Naive thymus-derived CD4-positive, alpha-beta T cell (primary cell): ENCODE measurements at regions not wholly inside any gene's neighbourhood (a gene's known extent, or its start where the extent isn't known, plus 50 kb on each side); places are given as distances from the start of the nearest gene placed in this dataset.
"Not testable (repeated sequence)": the region's sequence is repeated elsewhere in the genome, so short reads cannot be mapped to it uniquely, and the experiment has no call there.

Experiments
- ATAC-seq: fragments of 150-1000 bp; cut with Tn5 transposase; 2 replicates; pipeline ENCODE4 v1.10.0; 2021; ENCODE audit warnings: mild to moderate bottlenecking, moderate library complexity
- CTCF ChIA-PET: fragments of 350-600 bp; sonication (Branson Sonifier 250); formaldehyde crosslinking; loops from one replicate; lab custom pipeline; 2021; ENCODE audit warnings: antibody characterized with exemption; lab: Charles Lee
- POLR2A ChIA-PET: fragments of 350-600 bp; sonication (Branson Sonifier 250); formaldehyde crosslinking; loops from one replicate; lab custom pipeline; 2021; ENCODE audit warnings: antibody characterized with exemption, inconsistent platforms; lab: Charles Lee
- DNase-seq, 9 donors: peaks; one replicate each; pipeline versions ENCODE4 v3.0.0 to v3.0.0-alpha.2; 2020 to 2022; ENCODE audit warnings: mixed read lengths in 1 of 9
- H3K27ac ChIP-seq: one replicate; pipeline ENCODE4 v1.7.0; 2013; ENCODE audit warnings: mild to moderate bottlenecking, low read depth, low read length, moderate library complexity
- H3K27me3 ChIP-seq, 2 donors: one replicate each; pipeline ENCODE4 v1.7.0; 2013; ENCODE audit warnings: low read length in 2 of 2, mild to moderate bottlenecking in 2 of 2, moderate library complexity in 2 of 2; ENCODE audit not compliant: control insufficient read depth in 2 of 2, insufficient read depth in 2 of 2
- H3K36me3 ChIP-seq, 3 experiments: 1 replicate in 2 of 3; 2 replicates in 1 of 3; pipeline ENCODE4 v1.7.0; 2013; ENCODE audit warnings: low read length in 3 of 3, mild to moderate bottlenecking in 3 of 3, moderate library complexity in 1 of 3; ENCODE audit not compliant: insufficient read depth in 3 of 3, control insufficient read depth in 2 of 3
- H3K4me1 ChIP-seq, 2 donors: one replicate each; pipeline ENCODE4 v1.7.0; 2013; ENCODE audit warnings: low read length in 2 of 2, mild to moderate bottlenecking in 2 of 2, moderate library complexity in 1 of 2; ENCODE audit not compliant: control insufficient read depth in 2 of 2, insufficient read depth in 2 of 2
- H3K4me3 ChIP-seq: 2 replicates; pipeline ENCODE4 v1.7.0; 2013; ENCODE audit warnings: mild to moderate bottlenecking, low read length
- H3K9me3 ChIP-seq, 3 experiments: 1 replicate in 2 of 3; 2 replicates in 1 of 3; pipeline ENCODE4 v1.7.0; 2013; ENCODE audit warnings: low read length in 3 of 3; ENCODE audit not compliant: control insufficient read depth in 2 of 3
- H3K27ac Mint-ChIP-seq, 9 donors: one replicate each; pipeline ENCODE4 v1.8.0; 2020 to 2022; ENCODE audit warnings: mixed read lengths in 9 of 9, mild to moderate bottlenecking in 8 of 9, moderate library complexity in 5 of 9, inconsistent platforms in 2 of 9
- H3K27me3 Mint-ChIP-seq, 5 donors: one replicate each; pipeline ENCODE4 v1.8.0; 2021 to 2022; ENCODE audit warnings: mixed read lengths in 5 of 5, mild to moderate bottlenecking in 1 of 5
- H3K36me3 Mint-ChIP-seq, 5 donors: one replicate each; pipeline ENCODE4 v1.8.0; 2020 to 2022; ENCODE audit warnings: mixed read lengths in 5 of 5, mild to moderate bottlenecking in 3 of 5, inconsistent platforms in 1 of 5
- H3K4me1 Mint-ChIP-seq, 7 donors: one replicate each; pipeline ENCODE4 v1.8.0; 2020 to 2022; ENCODE audit warnings: mixed read lengths in 7 of 7, mild to moderate bottlenecking in 3 of 7, inconsistent platforms in 1 of 7
- H3K4me3 Mint-ChIP-seq, 10 donors: one replicate each; pipeline ENCODE4 v1.8.0; 2020 to 2022; ENCODE audit warnings: mild to moderate bottlenecking in 10 of 10, mixed read lengths in 10 of 10, moderate library complexity in 6 of 10, inconsistent platforms in 2 of 10
- H3K9me3 Mint-ChIP-seq, 11 donors: one replicate each; pipeline ENCODE4 v1.8.0; 2020 to 2022; ENCODE audit warnings: mixed read lengths in 11 of 11, mild to moderate bottlenecking in 4 of 11, inconsistent platforms in 1 of 11, moderate library complexity in 1 of 11
- intact Hi-C, 2 donors: fragments of 100-400 bp; cut with micrococcal nuclease; formaldehyde crosslinking; loops; one replicate each; pipeline ENCODE4 v1.15.1; 2023

DNA sequence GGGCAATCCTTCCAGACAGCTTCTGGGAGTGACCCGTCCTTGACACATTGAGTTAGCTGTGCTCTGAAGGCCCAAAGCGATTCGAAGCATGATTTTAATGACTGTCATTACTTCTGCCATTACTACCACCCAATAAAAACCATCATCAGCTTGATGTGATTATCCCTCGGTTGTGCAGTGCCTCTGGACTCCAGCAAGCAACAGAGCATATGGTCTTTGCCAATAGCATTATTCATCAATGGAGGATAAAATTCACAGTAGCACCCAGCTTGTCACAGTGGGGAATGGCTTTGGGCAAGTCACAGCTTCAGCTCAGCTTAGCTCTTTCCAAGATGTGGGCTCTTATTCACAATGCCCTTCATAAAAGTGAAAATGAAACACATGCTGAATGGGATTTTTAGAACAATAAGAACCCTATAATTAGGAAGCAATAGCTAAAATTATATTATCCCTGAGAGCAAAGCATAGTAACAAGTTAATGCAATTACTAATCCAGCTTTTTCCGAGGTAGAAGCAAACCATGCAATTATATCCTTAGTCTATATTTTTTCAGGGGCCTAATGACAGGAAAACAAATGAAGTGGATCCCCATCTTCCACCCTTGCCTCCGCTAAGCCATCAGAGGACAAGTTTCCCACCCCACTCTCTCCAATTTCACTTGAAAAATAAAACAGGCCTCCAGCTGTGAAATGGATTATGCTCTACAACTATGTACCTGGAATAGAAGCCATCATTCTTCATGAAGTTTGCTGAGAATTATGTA is 163.0 kb upstream of the EEA1 start:
- Histone ChIP-seq H3K36me3 (no peaks in the 10 kb centered on the region), H3K4me3 (no peak overlapping the region), H3K9me3 (no peaks in the 10 kb centered on the region), H3K27ac (no peak overlapping the region), H3K4me1 (no peaks in the 10 kb centered on the region), H3K27me3 (no peaks in the 10 kb centered on the region)
- DNase-seq = no peak
- Mint-ChIP-seq H3K27ac (peak overlapping the region in 1 of 9 donors; percentile 47), H3K4me1 (peaks cover 0 to 21% (median 4%) of the 10 kb centered on the region in 7 donors), H3K36me3 (peaks cover 0 to 4% (median 0%) of the 10 kb centered on the region in 5 donors), H3K4me3 (no peak overlapping the region), H3K27me3 (no peaks in the 10 kb centered on the region), H3K9me3 (peaks cover 0 to 8% (median 0%) of the 10 kb centered on the region in 11 donors)
- CTCF ChIA-PET = interaction anchor here (0.7 to 1.1 kb wide), 2 partner anchors 105 to 203 kb away, joined by 3 read pairs; no protein-coding TSS in a partner anchor
- POLR2A ChIA-PET = no interaction called here
- intact Hi-C loops = no loop called here
- ATAC-seq = no peak

DNA sequence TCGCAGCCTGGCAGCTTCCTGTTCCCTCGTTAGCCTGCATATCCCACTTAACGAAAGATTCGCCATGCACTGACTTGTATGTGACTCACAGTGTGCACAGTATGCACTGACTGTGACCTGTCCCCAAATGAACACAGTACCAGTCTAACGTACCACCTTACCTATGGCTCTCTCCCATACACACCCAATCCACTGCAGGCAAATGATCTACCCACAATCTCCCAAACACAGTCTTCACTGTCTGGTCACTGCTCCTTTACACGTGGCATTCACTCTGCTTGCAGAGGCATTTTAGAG is 163.5 kb upstream of the EEA1 start:
- CTCF ChIA-PET = no interaction called here
- no peaks in the 10 kb centered on the region for H3K27me3 Mint-ChIP-seq
- Histone ChIP-seq H3K9me3 (no peaks in the 10 kb centered on the region), H3K4me3 (no peak overlapping the region), H3K36me3 (no peaks in the 10 kb centered on the region), H3K27me3 (no peaks in the 10 kb centered on the region), H3K4me1 (no peaks in the 10 kb centered on the region), H3K27ac (no peak overlapping the region)
- POLR2A ChIA-PET = no interaction called here
- no peak overlapping the region for H3K4me3 Mint-ChIP-seq
- peaks cover 0 to 8% (median 0%) of the 10 kb centered on the region in 11 donors for H3K9me3 Mint-ChIP-seq
- intact Hi-C loops = no loop called here
- peak overlapping the region in 1 of 9 donors; percentile 47 for H3K27ac Mint-ChIP-seq
- ATAC-seq (no peak), DNase-seq (no peak)
- H3K4me1 Mint-ChIP-seq = peaks cover 0 to 21% (median 4%) of the 10 kb centered on the region in 7 donors
- H3K36me3 Mint-ChIP-seq = peaks cover 0 to 4% (median 0%) of the 10 kb centered on the region in 5 donors

DNA sequence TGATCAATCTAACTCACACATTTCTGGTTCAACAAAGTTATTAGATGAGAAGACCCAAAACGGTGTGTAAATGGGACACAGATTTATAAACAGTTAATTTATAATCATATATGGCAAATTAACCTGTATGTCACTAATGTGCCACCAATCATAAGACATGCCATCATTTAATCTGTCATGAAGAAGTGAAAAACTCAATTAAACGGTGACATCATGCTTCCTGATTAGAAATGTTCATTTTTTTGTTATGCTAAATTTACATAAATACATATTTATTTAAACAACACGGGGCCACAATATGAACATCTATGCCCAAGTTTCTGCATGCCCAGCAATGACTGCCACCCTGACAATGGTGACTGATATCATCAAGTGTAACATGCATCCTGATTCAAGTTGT is 164.1 kb upstream of the EEA1 start:
- no peaks in the 10 kb centered on the region for H3K27me3 ChIP-seq
- Mint-ChIP-seq H3K36me3 (peaks cover 0 to 4% (median 0%) of the 10 kb centered on the region in 5 donors), H3K4me1 (peaks cover 2 to 24% (median 7%) of the 10 kb centered on the region in 7 donors), H3K4me3 (no peak overlapping the region), H3K27me3 (no peaks in the 10 kb centered on the region), H3K9me3 (peaks cover 0 to 8% (median 0%) of the 10 kb centered on the region in 11 donors), H3K27ac (no peak overlapping the region)
- intact Hi-C loops = no loop called here
- ChIA-PET CTCF (no interaction called here), POLR2A (no interaction called here)
- no peak for DNase-seq
- H3K9me3 ChIP-seq = no peaks in the 10 kb centered on the region
- H3K4me3 ChIP-seq = no peak overlapping the region
- no peaks in the 10 kb centered on the region for H3K36me3 ChIP-seq
- no peak overlapping the region for H3K27ac ChIP-seq
- no peaks in the 10 kb centered on the region for H3K4me1 ChIP-seq
- ATAC-seq = no peak

DNA sequence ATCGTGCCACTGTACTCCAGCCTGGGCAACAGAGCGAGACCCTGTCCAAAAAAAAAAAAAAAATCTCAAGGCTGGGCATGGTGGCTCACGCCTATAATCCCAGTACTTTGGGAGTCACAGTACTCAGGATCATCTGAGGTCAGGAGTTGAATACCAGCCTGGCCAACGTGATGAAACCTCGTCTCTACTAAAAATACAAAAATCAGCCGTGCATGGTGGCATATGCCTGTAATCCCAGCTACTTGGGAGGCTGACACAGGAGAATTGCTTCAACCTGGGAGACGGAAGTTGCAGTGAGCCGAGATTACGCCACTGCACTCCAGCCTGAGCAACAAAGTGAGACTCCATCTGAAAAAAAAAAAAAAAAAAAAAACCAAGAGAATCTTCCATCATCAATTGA is 165.1 kb upstream of the EEA1 start:
- H3K9me3 Mint-ChIP-seq, intact Hi-C loops, H3K4me3 ChIP-seq: not testable (repeated sequence)

DNA sequence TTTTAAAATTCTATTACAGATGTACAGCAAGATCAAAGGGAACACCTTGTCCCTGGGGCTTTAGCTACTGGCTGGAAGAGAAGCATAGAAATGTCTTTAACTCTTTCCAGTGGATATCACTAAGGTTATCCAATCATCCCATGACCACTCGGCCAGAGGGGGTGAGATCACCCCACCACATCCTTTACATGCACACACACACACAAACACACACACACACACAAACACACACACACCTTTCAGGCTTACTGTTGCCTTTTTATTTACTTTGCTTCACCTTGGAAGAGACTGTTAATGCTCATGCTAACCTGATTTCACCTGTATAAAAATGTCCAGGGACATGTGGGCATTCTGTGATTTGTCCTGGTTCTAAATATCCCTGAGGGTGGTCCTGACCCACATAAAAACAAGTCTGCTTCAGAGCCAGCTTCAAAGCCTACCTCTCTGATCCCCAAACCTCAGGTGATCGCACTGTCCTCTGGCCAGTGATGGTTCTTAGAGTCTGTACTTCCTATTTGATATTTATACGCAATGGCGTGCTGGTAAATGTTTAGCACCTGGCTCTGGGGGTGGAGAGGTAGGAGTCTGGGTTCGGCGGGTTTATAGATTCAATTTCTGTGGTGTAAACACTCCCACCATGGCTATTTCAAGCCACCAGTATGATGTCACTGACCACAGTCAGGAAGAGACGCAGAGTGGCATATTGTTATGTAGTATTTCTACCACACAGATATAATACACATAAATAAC is 166.1 kb upstream of the EEA1 start:
- ChIA-PET POLR2A (interaction anchor here (0.5 to 0.7 kb wide), 2 partner anchors 81 to 1848 kb away, joined by 3 to 4 read pairs; no protein-coding TSS in a partner anchor), CTCF (no interaction called here)
- H3K27ac ChIP-seq = no peak overlapping the region
- no peaks in the 10 kb centered on the region for H3K4me1 ChIP-seq
- DNase-seq = no peak
- intact Hi-C loops = loop anchor here in 1 of 2 donors (5.0 kb wide), 2 partner anchors 108 to 1007 kb away; no protein-coding TSS in a partner anchor
- H3K27me3 ChIP-seq = no peaks in the 10 kb centered on the region
- no peaks in the 10 kb centered on the region for H3K27me3 Mint-ChIP-seq
- ATAC-seq = no peak
- H3K4me1 Mint-ChIP-seq = peaks cover 4 to 20% (median 7%) of the 10 kb centered on the region in 7 donors
- no peak overlapping the region for H3K27ac Mint-ChIP-seq
- H3K36me3 Mint-ChIP-seq = no peaks in the 10 kb centered on the region
- H3K9me3 Mint-ChIP-seq = peaks cover 0 to 3% (median 0%) of the 10 kb centered on the region in 11 donors
- no peaks in the 10 kb centered on the region for H3K36me3 ChIP-seq
- no peak overlapping the region for H3K4me3 Mint-ChIP-seq
- H3K9me3 ChIP-seq = no peaks in the 10 kb centered on the region
- H3K4me3 ChIP-seq = no peak overlapping the region

More for the DNA sequence above, 165.1 kb upstream of the EEA1 start:
- H3K36me3 Mint-ChIP-seq, ATAC-seq, H3K9me3 ChIP-seq, H3K27me3 Mint-ChIP-seq, CTCF ChIA-PET, H3K4me1 ChIP-seq, H3K4me3 Mint-ChIP-seq, H3K27ac ChIP-seq, H3K27ac Mint-ChIP-seq, H3K36me3 ChIP-seq, H3K27me3 ChIP-seq, DNase-seq: not testable (repeated sequence)
- POLR2A ChIA-PET = interaction anchor here (0.7 kb wide), 1 partner anchor 82 kb away, joined by 3 read pairs; no protein-coding TSS in a partner anchor
- peaks cover 4 to 26% (median 9%) of the 10 kb centered on the region in 7 donors for H3K4me1 Mint-ChIP-seq

DNA sequence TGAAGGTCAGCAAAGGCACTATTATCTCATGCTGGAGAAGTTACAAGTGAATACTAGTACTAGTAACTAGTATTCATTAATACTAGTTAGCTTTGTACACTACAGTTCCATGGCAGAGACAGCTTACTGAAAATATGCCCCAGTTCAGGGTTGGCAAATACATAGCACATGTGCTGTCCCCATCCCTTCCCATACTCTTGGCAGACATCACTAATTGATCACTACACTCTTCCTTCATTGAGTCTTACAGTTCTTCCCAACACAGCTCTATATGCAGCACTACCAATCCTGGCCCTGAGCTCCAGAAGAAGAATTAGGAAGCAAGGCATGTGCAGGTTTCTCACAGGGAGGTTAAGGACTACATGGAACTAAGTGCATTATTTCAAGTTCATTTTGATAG is 168.3 kb upstream of the EEA1 start:
- Mint-ChIP-seq H3K27me3 (no peaks in the 10 kb centered on the region), H3K27ac (no peak overlapping the region), H3K4me1 (peaks cover 4 to 13% (median 5%) of the 10 kb centered on the region in 7 donors), H3K9me3 (no peaks in the 10 kb centered on the region), H3K36me3 (no peaks in the 10 kb centered on the region), H3K4me3 (no peak overlapping the region)
- H3K4me3 ChIP-seq = no peak overlapping the region
- POLR2A ChIA-PET = no interaction called here
- H3K36me3 ChIP-seq = no peaks in the 10 kb centered on the region
- intact Hi-C loops = loop anchor here in 1 of 2 donors (5.0 kb wide), 2 partner anchors 110 to 1005 kb away; no protein-coding TSS in a partner anchor
- no peaks in the 10 kb centered on the region for H3K4me1 ChIP-seq
- no peak overlapping the region for H3K27ac ChIP-seq
- no peaks in the 10 kb centered on the region for H3K27me3 ChIP-seq
- DNase-seq = no peak
- CTCF ChIA-PET = interaction anchor here (0.5 to 3.6 kb wide), 12 partner anchors 8 to 1006 kb away, joined by 3 to 12 read pairs (median 3); no protein-coding TSS in a partner anchor
- no peaks in the 10 kb centered on the region for H3K9me3 ChIP-seq
- ATAC-seq = no peak
